ENCODE measurements at regions not wholly inside any gene's neighbourhood (a gene's known extent, or its start where the extent isn't known, plus 50 kb on each side); places are given as distances from the start of the nearest gene placed in this dataset.
"Not testable (repeated sequence)": the region's sequence is repeated elsewhere in the genome, so short reads cannot be mapped to it uniquely, and the experiment has no call there.

- TF ChIP-seq CTCF, POLR2A (IDR thresholded peaks at IDR 0.05): not testable (repeated sequence)
Measured at GRCh38 chr7:68410693-68411092, 1187.6 kb upstream of the AUTS2 start.
